NCI-H146 (cell line): ENCODE measurements at regions not wholly inside any gene's neighbourhood (a gene's known extent, or its start where the extent isn't known, plus 50 kb on each side); places are given as distances from the start of the nearest gene placed in this dataset.
"Not testable (repeated sequence)": the region's sequence is repeated elsewhere in the genome, so short reads cannot be mapped to it uniquely, and the experiment has no call there.

Experiments used
- DNase-seq: peaks from one replicate; lab custom pipeline; 2025; lab: John Stamatoyannopoulos, UW

- DNase-seq, result peak; percentile 32
Measured at GRCh38 chr7:91405092-91405788, 141.0 kb downstream of the FZD1 start.

DNA sequence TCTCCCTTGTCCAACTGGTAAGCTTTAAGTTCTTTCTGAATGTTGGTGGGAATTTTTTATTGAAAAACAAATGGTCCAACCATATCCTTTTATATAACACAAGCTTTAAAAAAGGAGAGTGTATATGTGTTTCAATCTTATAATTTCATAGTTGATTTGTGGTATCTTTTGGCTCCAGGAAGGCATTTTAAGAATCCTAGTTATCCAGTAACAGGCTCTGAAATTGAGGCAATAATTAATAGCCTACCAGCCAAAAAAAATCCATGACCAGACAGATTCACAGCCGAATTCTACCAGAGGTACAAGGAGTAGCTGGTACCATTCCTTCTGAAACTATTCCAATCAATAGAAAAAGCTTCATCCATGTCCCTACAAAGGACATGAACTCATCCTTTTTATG lies 141.6 kb downstream of the FZD1 start:
- not testable (repeated sequence) for DNase-seq

DNA sequence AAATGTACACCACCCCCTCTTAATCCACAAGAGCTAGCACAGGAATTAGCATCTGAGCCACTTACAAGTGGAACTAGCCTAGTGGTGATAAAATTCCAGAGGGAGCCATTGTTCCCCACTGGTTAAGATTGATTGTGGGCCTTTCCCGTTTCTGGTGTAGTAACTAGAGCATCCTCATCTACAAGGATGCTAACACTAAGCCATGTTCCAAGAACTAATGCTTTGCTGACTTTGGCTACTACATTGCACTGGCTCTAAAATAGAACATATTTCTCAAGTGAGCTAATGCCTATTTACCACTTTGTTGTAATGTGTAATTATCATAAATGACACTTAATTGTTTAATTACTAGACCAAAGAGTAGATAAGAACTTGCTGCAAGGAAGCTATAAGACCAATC lies 143.7 kb downstream of the FZD1 start:
- DNase-seq, result no peak

DNA sequence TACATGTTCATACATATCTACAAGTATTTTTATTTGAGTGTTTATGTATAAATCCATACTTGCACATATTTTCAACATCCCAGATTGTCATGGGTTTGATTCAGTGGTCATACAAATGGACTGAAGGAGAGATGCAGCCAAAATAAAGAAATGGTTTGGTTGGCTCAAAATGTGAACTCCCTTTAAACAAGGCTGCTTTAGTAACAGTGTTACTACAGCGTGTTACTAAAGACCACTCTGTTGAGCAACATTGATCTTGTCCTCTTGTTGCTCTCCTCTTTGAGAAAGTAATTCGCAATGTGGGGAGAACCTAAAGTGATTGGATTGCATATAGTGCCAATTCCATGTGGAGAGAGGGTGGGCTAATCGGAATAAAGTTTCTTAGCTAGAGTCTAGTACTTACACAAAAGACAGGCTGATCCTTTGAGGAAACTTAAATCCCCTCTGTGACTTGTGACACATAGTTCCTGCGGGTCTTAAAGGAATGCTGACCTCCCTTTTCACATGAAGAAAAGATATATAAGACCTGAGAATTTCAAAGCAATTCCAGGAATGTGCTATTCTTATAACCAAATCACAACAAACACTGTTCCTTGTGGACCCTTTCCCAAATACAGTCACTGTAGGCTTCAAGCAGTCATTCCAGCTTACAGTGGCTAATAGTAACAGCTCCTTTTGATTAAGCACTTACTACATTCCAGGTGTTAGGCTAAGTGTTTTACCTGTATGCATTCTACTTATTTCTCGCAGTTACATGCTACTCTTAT lies 144.3 kb downstream of the FZD1 start:
- DNase-seq, result no peak

- no peak for DNase-seq
Measured at GRCh38 chr7:91411060-91411459, 146.8 kb downstream of the FZD1 start.

DNA sequence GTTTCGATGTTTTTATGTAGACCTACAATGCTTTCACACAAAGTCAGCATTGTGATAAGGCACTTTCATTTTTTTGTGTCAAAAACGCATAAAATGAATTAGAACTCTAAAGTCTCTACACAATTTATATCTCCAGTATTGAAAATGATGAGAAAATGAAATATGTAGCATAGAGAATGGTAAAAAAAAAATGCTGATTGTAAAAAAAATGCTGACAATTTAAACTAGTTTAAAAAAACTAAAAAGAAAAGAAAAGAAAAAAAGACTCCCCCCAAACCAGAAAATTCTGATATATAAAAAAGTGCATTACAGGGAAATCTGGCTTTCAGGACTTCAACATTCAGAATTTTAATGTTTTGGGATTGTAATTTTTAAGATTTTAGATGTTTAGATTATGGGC lies 148.1 kb downstream of the FZD1 start:
- DNase-seq, result no peak

DNA sequence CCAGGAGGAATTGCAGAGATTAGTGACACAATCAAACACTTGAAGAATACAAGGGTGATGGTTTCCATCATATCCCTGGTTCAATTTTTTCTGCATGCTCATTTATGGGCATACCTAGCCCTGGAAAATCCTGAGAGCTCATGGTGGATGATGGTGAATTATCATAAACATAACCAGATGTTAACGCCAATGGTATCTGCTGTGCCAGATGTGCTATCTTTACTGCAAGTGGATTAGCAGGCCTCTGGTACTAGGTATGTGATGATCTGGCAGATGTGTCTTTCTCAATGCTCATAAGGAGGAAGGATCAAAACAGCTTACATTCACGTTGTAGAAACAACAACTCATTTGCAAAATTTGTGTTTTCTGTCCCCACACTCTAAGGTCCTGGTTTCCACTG lies 150.5 kb downstream of the FZD1 start:
- DNase-seq, result no peak

DNA sequence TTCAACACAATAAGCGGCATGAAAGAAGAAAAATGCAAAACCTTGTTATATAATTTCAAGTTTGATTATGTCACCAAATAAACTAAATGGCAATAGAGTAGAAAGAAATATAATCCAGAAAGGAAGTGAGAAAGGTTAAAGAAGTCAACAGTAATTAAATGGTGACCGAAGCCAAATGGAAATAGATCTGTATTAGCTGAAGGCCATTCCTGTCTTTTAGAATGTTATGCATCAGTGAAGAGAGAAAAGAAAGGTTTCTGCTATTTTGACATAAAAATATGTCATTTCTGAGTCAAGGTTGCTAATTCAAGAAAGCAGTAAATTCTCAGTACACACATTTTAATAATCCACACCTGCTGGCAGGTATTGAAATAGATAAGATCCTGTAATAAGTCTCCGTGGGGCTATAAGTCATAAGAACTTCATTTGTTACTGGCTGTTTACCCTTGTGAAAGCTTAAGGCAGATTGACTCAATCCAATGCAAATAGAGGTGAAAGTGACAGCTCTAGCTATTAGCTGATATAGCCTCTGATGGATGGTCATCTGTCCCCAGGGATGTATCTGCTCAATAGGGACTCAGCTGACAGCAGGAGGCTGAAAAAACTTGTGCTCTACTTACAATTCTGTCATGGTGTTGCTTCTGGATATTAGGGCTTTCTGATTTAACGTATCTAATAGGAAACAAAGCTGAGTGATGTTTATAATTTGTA lies 152.1 kb downstream of the FZD1 start:
- peak; percentile 84 for DNase-seq

DNA sequence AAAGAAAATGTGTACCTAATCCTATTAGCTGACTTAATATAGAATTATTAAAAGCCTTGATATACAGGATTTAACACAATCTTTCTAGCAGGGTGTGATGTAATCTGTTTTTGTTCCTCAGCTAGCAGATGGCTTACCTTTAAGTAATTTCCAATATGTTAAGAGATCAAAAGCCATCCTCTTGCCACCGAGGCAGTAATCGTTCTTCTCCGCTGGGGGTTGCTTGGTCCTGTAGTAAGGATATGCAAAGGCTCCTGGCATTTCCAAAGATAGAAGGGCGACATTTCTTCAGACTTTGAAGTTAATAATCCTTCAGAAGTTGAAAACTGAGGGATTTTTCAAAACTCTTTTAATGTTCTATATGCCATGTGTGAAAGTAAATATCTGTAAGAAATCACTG lies 156.4 kb downstream of the FZD1 start:
- DNase-seq, result no peak

DNA sequence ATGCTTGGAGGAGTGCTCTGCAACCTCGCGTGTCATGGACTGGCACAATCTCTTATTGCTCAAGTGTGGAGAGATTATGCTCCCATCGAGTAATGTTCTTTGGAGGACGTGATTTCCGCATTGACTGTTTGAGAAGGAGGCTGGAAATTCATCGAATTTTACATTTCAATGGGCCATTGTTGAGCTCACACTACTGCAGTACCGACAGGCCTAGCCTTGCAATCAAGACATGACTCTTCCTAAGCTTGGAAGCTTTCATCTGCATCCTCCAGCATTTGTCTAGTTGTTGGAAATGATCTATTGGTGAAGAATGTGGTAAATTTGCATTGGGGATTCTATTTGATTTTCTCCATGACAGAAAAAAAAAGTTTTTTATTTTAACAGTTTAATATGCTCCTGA lies 156.8 kb downstream of the FZD1 start:
- DNase-seq, result no peak

DNA sequence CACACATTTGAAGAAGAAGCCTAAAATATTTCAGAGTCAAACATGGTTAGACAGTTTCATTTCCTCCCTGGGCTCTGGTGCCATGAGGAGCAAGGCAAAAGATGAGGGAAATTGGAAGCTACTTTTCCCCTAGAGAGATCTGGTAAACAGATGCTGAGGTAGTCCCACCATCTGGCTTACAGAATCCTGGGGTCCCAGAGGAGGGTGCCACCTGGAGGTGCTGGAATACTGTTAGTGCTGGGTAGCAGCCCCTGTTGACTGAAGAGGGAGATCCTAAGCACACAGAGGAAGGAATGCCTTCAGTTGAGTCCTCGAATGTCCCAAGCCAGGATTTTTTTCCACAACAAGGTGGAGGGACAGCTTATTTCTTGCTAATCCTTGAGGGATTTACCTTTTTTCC lies 160.1 kb downstream of the FZD1 start:
- peak; percentile 27 for DNase-seq

DNA sequence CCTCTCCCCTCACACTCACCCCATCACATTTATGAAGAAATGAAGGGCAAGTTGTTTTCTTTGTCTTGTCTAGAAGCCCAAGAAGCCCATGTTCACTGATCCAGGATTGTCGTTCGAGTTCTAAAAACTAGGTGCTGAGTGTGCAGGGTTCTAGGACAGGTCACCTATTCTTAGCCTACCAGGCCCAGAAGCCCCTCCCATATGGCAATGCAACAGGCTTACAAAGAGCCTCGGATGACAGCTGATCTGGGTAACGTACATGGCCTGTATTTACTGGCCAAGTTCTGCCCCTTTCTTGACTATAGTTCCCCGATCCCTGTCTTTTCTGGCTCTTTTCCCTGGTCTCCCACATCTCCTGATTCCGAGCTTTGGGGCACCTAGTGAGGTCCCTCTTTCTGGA lies 160.9 kb downstream of the FZD1 start:
- DNase-seq, result no peak

DNA sequence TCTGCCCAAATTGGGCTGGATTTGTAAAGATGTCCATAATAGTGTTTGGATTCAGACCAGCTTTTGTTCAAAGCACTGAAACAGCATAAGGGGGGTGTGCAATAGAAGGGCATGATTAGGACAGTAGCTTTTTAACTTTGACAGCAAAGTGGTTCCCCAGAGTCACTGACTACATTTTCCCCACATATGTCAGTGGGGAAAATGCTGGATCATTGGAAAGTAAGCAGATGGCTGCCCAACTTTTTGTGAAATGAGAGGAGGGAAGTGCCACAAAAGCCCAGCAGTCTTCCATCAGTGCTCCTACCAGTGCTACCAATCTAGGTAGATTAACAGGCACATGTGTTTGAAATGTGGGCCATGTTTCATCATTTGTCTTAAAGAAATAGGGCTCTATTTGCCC lies 162.8 kb downstream of the FZD1 start:
- no peak for DNase-seq

- no peak for DNase-seq
Measured at GRCh38 chr7:91431601-91432000, 167.4 kb downstream of the FZD1 start.

GRCh38 chr7:91434836-91435235 lies 170.6 kb downstream of the FZD1 start:
- DNase-seq, result no peak

DNA sequence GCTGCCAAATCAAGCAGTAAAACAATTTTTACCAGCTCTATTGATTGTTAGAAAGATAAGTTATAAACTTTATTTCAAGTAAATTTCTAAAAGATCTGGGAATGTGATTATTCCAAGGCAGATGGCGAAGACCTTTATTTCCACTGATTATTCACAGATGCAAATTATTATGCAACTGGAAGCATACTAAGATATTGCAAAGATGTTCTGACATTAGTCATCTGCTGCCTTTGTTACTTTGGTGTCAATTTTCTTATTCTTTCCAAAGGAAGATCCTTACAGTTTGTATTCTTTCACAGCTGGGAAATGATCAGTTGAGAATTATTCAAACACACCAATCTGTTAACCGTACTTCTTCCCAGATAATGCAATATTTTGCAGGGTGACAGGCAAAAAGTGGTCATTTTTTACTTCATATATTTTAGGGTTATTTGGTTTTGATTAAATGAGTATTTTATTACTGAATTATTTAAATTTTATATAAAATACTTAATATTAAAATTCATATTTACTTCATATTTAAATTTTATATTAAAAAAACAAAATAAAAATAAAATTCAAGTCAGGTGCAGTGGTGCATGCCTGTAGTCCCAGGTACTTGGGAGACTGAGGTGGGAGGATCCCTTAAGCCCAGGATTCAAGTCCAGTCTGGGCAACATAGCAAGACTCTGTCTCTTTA lies 171.3 kb downstream of the FZD1 start:
- no peak for DNase-seq

DNA sequence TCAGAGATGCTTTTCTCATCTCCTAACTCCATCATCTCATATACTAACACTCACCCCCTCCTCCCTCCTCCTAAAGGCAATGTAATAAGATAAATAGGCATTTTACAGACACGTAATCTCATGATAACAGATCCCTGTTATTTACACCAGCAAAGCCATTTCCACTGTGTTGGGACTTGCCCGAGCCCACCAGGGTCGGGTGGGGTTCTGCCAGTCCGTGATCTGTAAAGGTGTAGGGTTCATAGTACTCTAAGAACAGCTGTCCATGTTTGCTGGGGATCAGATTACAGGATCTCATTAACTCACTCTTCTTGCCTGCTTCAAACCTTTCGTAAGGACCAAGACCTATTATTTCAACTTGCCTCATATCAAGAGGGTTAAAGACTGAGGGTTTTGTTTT lies 172.4 kb downstream of the FZD1 start:
- peak; percentile 96 for DNase-seq

DNA sequence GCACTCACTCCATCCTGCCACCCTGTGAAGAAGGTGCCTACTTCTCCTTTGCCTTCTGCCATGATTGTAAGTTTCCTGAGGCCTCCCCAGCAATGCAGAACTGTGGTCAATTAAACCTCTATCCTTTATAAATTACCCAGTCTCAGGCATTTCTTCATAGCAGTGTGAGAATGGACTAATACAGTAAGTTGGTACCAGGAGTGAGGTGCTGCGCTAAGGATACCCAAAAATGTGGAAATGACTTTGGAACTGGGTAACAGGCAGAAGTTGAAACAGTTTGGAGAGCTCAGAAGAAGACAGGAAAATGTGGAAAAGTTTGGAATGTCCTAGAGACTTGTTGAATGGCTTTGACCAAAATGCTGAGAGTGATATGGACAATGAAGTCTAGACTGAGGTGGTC lies 176.0 kb downstream of the FZD1 start:
- DNase-seq, result not testable (repeated sequence)

GRCh38 chr7:91443862-91444261 lies 179.6 kb downstream of the FZD1 start:
- DNase-seq, result no peak

DNA sequence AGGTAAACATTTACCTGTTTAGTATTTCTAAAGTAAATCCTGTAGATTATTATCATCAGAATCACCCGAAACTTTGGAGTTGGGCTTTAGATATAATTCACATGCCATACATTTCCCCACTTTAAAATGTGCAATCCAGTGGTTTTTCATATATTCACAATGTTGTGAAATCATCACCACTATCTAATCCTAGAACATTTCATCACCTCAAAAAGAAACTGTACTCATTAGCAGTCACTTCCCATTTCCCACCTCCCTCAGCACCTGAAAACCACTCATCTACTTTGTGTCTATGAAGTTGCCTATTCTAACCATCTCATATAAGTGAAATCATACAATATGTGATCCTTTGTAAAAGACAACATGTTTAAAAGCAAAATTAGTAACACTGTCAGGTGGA lies 182.6 kb downstream of the FZD1 start:
- DNase-seq, result no peak

DNA sequence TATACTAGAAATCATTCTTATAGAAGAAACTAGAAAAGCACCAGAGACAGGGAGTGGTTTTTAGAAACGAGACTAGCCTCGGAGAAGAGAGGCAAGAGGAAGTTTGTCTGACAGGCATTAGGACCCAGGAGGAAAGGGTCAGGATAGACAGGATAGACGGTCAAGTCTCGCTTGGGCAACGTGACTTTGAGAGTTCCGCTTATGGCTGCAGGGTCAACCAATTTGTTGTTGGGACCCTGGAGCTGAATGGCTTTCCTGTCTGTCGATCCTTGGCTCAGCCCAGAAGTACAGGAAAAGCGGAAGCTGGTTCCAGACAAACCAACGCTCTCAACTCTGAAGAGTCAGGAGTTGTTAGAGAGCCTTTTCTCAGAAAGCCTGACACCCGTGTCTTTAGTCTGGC lies 191.2 kb downstream of the FZD1 start:
- DNase-seq, result no peak

DNA sequence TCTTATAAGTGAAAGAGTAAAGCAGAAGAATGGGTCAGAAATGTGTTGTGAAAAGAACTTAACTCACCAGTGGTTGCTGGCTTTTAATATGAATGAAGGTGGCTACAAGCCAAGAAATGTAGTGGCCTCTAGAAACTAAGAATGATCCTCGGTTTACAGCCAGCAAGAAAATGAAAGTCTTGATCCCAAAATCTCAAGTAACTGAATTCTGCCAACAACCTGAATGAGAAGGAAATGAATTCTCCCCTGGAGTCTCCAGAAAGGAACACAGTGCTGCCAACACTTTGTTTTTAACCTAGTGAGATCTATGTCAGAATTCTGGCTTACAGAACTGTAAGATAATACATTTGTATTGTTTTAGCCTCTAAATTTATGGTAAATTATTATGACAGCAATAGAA lies 193.0 kb downstream of the FZD1 start:
- DNase-seq, result no peak

- DNase-seq, result no peak
Measured at GRCh38 chr7:91459539-91459938, 195.3 kb downstream of the FZD1 start.
